Fibroblast of villous mesenchyme (primary cell): ENCODE measurements at regions not wholly inside any gene's neighbourhood (a gene's known extent, or its start where the extent isn't known, plus 50 kb on each side); places are given as distances from the start of the nearest gene placed in this dataset.

ENCODE experiments used
- DNase-seq: peaks from one replicate; pipeline ENCODE4 v3.0.0-alpha.2; 2010; ENCODE audit warnings: low read depth
- H3K4me3 ChIP-seq: 2 replicates; pipeline ENCODE4 v1.5.1; 2011; ENCODE audit warnings: low read depth, mild to moderate bottlenecking, low read length
- CTCF ChIP-seq: IDR thresholded peaks from 2 replicates; pipeline ENCODE4 v1.5.1; 2012; ENCODE audit warnings: low read depth, mild to moderate bottlenecking, low read length; ENCODE audit not compliant: insufficient read depth

DNA sequence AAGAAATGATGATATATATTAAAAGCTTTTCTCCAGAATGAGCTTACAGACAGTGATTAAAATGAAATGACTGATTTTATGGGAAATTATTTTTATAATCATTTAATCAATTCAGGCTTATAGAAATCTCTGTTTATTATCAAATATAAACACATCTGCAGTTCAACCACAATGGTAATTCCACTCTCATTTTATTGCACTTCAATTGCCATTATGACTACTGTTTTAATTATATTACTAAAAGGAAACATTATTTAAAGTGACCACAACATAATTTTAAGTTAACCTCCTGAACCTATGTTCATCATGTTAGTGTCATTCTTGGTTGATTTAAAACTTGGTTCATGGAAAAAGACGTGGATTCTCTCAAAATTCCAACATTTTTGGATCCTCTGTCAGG, 536.3 kb downstream of the SLC6A15 start:
- no peak for TF ChIP-seq CTCF
- no peak for DNase-seq

DNA sequence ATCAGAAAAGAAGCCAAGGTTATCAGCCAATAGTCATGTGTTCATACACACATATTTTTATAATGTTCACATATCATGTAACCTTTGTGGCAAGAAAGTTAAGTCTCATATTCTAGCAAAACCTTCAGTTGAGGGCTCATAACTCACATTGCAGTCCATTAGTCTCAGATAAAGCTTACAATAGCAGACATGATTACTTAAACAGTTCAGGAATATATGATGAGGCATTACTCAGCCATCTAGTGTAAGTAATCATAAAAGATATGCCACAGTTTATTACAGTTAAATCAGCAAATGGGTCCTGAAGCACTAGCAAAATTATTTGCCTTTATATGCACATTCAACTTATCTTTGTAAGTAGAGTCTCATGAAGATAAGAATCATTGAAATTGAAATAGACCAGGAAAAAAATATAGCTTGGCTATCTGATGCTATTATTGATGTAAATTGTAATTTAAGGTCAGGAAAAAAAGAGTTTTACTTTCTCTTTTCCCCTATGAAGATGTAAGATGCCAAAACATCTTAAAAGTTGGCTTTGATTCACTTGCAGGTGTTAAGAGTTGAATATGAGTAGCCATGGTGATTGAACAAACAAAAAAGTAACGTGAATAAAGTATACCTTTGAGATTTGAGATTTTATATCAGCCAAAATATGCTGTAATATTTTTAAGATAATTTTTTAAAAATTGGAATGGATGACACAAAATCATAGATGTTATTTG, 537.0 kb downstream of the SLC6A15 start:
- DNase-seq = peak; percentile 11
- TF ChIP-seq CTCF = no peak
- H3K4me3 ChIP-seq = no peak overlapping the region

More for the DNA sequence above, 536.3 kb downstream of the SLC6A15 start:
- H3K4me3 ChIP-seq = no peak overlapping the region

DNA sequence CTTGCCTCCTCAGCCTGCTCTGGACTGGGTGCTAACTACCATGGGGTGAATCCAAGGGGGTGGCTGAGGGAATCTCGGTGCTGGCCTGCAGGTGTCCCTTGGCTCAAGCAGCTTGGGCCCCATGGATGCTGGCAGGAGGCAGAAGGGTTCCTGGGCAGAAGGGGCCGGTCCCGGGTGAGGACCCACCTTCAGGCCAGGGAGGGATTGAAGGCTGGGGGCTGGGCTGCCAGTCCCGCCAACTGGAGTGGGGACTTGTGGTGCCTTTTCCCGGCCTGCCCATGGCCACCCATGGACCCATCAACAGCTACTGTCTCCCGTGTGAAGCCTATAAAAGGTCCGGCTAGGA, 550.1 kb downstream of the SLC6A15 start:
- no peak for TF ChIP-seq CTCF
- DNase-seq = no peak
- H3K4me3 ChIP-seq = no peak overlapping the region

GRCh38 chr12:84361651-84362551, 550.7 kb downstream of the SLC6A15 start:
- no peak for TF ChIP-seq CTCF
- H3K4me3 ChIP-seq = no peak overlapping the region
- DNase-seq = no peak

GRCh38 chr12:84357314-84357713, 555.3 kb downstream of the SLC6A15 start:
- no peak for DNase-seq
- no peak overlapping the region for H3K4me3 ChIP-seq
- TF ChIP-seq CTCF = no peak

DNA sequence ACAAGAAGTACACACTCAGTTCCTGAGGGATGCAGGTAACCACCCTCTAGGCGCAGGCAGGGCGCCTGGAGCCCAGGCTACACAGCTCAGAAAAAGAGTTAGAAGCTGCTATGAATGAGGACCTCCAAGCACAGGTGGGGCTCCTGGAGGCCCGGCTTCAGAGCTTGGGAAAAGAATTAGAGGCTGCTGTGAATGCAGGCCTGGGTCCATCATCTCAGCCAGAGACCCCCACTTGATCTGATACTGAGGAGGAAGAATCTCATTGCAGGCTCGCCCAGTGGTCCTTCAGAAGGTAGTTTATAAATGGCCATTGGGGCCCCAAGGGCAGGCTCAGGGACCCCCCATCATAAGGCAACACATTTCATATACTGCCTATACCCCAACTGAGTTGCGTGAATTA, 556.4 kb downstream of the SLC6A15 start:
- H3K4me3 ChIP-seq = no peak overlapping the region
- DNase-seq = no peak
- no peak for TF ChIP-seq CTCF
